CD4-positive, alpha-beta memory T cell (primary cell): ENCODE measurements at regions not wholly inside any gene's neighbourhood (a gene's known extent, or its start where the extent isn't known, plus 50 kb on each side); places are given as distances from the start of the nearest gene placed in this dataset.

Experiments
- CTCF ChIA-PET: fragments of 350-600 bp; sonication (Branson Sonifier 250); formaldehyde crosslinking; loops from one replicate; lab custom pipeline; 2021; ENCODE audit warnings: inconsistent platforms; ENCODE audit not compliant: partially characterized antibody; lab: Charles Lee
- POLR2A ChIA-PET: fragments of 350-600 bp; sonication (Branson Sonifier 250); formaldehyde crosslinking; loops from one replicate; lab custom pipeline; 2021; ENCODE audit not compliant: partially characterized antibody; lab: Charles Lee
- DNase-seq, 5 donors: peaks; one replicate each; pipeline versions ENCODE4 v3.0.0 to v3.0.0-alpha.2; 2020 to 2022; ENCODE audit warnings: mixed read lengths in 1 of 5
- H3K27ac ChIP-seq: one replicate; pipeline ENCODE4 v1.7.0; 2013; ENCODE audit warnings: low read depth, low read length
- H3K27me3 ChIP-seq: 2 replicates; pipeline ENCODE4 v1.7.0; 2013; ENCODE audit warnings: mild to moderate bottlenecking, low read length, moderate library complexity; ENCODE audit not compliant: insufficient read depth
- H3K36me3 ChIP-seq: 2 replicates; pipeline ENCODE4 v1.7.0; 2013; ENCODE audit warnings: mild to moderate bottlenecking, low read length, moderate library complexity; ENCODE audit not compliant: insufficient read depth
- H3K4me1 ChIP-seq: 2 replicates; pipeline ENCODE4 v1.7.0; 2013; ENCODE audit warnings: mild to moderate bottlenecking, low read length, moderate library complexity; ENCODE audit not compliant: insufficient read depth
- H3K4me3 ChIP-seq, 2 donors: one replicate each; pipeline ENCODE4 v1.7.0; 2013; ENCODE audit warnings: low read length in 2 of 2, mild to moderate bottlenecking in 1 of 2
- H3K9me3 ChIP-seq, 2 donors: one replicate each; pipeline ENCODE4 v1.7.0; 2013; ENCODE audit warnings: low read length in 2 of 2, control low read depth in 1 of 2; ENCODE audit not compliant: control insufficient read depth in 1 of 2
- H3K27ac Mint-ChIP-seq, 7 donors: one replicate each; pipeline ENCODE4 v1.8.0; 2020 to 2021; ENCODE audit warnings: mixed read lengths in 7 of 7, mild to moderate bottlenecking in 6 of 7, inconsistent platforms in 3 of 7, moderate library complexity in 3 of 7
- H3K27me3 Mint-ChIP-seq, 2 donors: one replicate each; pipeline ENCODE4 v1.8.0; 2020 to 2021; ENCODE audit warnings: mixed read lengths in 2 of 2
- H3K36me3 Mint-ChIP-seq, 2 donors: one replicate each; pipeline ENCODE4 v1.8.0; 2020 to 2021; ENCODE audit warnings: mixed read lengths in 2 of 2, inconsistent platforms in 1 of 2, mild to moderate bottlenecking in 1 of 2
- H3K4me1 Mint-ChIP-seq, 4 donors: one replicate each; pipeline ENCODE4 v1.8.0; 2020 to 2021; ENCODE audit warnings: mixed read lengths in 4 of 4, mild to moderate bottlenecking in 1 of 4
- H3K4me3 Mint-ChIP-seq, 8 donors: one replicate each; pipeline ENCODE4 v1.8.0; 2020 to 2021; ENCODE audit warnings: mixed read lengths in 8 of 8, mild to moderate bottlenecking in 7 of 8, moderate library complexity in 6 of 8, inconsistent platforms in 3 of 8
- H3K9me3 Mint-ChIP-seq, 8 donors: one replicate each; pipeline ENCODE4 v1.8.0; 2020 to 2021; ENCODE audit warnings: mixed read lengths in 8 of 8, mild to moderate bottlenecking in 5 of 8, inconsistent platforms in 3 of 8, moderate library complexity in 1 of 8
- intact Hi-C: fragments of 100-400 bp; cut with micrococcal nuclease; formaldehyde crosslinking; loops from one replicate; pipeline ENCODE4 v1.15.1; 2023

DNA sequence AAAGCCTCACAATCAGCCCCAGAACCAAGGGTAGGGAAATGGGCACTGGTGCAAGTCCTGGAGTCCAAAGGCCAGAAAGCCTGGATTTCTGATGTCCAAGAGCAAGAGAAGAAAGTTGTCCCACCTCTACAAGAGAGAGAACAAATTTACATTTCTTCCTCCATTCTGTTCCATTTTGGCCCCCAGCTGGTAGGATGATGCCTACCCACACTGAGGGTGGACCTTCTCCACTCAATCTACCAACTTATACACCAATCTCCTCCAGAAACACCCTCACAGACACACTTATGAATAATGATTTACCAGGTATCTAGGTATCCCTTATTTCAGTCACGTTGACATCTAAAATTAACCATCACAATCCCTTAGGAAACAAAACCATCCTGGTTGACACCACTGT, 367.8 kb upstream of the GRIA3 start:
- Histone ChIP-seq H3K4me1 (no peaks in the 10 kb centered on the region), H3K27me3 (no peaks in the 10 kb centered on the region), H3K4me3 (no peak overlapping the region), H3K27ac (no peak overlapping the region), H3K9me3 (no peaks in the 10 kb centered on the region), H3K36me3 (no peaks in the 10 kb centered on the region)
- no peak for DNase-seq
- no peaks in the 10 kb centered on the region for H3K36me3 Mint-ChIP-seq
- no peak overlapping the region for H3K4me3 Mint-ChIP-seq
- POLR2A ChIA-PET = no interaction called here
- H3K4me1 Mint-ChIP-seq = no peaks in the 10 kb centered on the region
- H3K9me3 Mint-ChIP-seq = peaks cover 0 to 11% (median 2%) of the 10 kb centered on the region in 8 donors
- intact Hi-C loops = no loop called here
- CTCF ChIA-PET = no interaction called here
- H3K27ac Mint-ChIP-seq = no peak overlapping the region
- no peaks in the 10 kb centered on the region for H3K27me3 Mint-ChIP-seq

DNA sequence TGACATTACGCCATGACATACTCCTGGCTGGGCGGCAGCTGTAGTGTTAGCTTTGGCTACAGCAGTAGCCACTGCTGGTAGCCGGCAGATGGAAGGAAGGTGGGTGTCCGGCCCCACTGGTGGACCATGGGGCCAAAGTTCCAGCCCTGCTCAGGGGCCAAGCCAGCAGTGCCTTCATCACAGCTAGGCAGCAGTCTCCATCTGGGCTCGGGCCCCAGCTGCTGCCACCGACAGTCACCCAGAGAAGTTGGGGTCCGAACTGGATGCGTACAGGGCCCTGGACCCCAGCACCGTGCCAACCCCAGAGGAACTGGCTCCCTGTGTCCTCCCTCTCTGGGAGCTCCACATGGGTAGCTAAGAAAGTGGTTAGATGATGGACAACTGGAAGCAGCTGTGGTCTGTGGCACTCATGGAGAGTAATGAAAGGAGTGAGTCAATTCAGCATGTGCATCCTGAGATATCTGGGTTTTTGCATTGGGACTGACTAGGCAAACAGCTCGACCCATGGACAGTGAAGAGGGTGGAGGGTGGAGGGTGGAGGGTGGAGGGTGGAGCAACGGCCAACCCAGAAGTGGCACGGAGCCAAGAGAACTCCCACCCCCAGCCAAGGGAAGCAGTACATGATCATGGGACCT, 366.6 kb upstream of the GRIA3 start:
- Histone ChIP-seq H3K27ac (no peak overlapping the region), H3K27me3 (no peaks in the 10 kb centered on the region), H3K36me3 (no peaks in the 10 kb centered on the region), H3K4me3 (no peak overlapping the region), H3K9me3 (no peaks in the 10 kb centered on the region), H3K4me1 (no peaks in the 10 kb centered on the region)
- no peaks in the 10 kb centered on the region for H3K36me3 Mint-ChIP-seq
- no peak overlapping the region for H3K27ac Mint-ChIP-seq
- CTCF ChIA-PET = no interaction called here
- H3K9me3 Mint-ChIP-seq = peaks cover 0 to 11% (median 2%) of the 10 kb centered on the region in 8 donors
- no peak for DNase-seq
- H3K4me1 Mint-ChIP-seq = no peaks in the 10 kb centered on the region
- POLR2A ChIA-PET = no interaction called here
- H3K4me3 Mint-ChIP-seq = no peak overlapping the region
- intact Hi-C loops = no loop called here
- H3K27me3 Mint-ChIP-seq = no peaks in the 10 kb centered on the region

GRCh38 chrX:122818068-122818467, 366.0 kb upstream of the GRIA3 start:
- Mint-ChIP-seq H3K4me3 (no peak overlapping the region), H3K27ac (no peak overlapping the region), H3K27me3 (no peaks in the 10 kb centered on the region), H3K4me1 (no peaks in the 10 kb centered on the region), H3K36me3 (no peaks in the 10 kb centered on the region), H3K9me3 (peaks cover 0 to 11% (median 4%) of the 10 kb centered on the region in 8 donors)
- ChIA-PET CTCF (no interaction called here), POLR2A (no interaction called here)
- no peak for DNase-seq
- Histone ChIP-seq H3K27ac (no peak overlapping the region), H3K9me3 (no peaks in the 10 kb centered on the region), H3K36me3 (no peaks in the 10 kb centered on the region), H3K4me3 (no peak overlapping the region), H3K4me1 (no peaks in the 10 kb centered on the region), H3K27me3 (no peaks in the 10 kb centered on the region)
- intact Hi-C loops = no loop called here

- Histone ChIP-seq H3K4me3 (no peak overlapping the region), H3K27ac (no peak overlapping the region), H3K4me1 (no peaks in the 10 kb centered on the region), H3K27me3 (no peaks in the 10 kb centered on the region), H3K36me3 (no peaks in the 10 kb centered on the region), H3K9me3 (no peaks in the 10 kb centered on the region)
- ChIA-PET CTCF (no interaction called here), POLR2A (no interaction called here)
- H3K9me3 Mint-ChIP-seq = peaks cover 0 to 8% (median 0%) of the 10 kb centered on the region in 8 donors
- H3K27ac Mint-ChIP-seq = no peak overlapping the region
- DNase-seq = no peak
- H3K27me3 Mint-ChIP-seq = peaks cover 0 to 2% of the 10 kb centered on the region in 2 donors
- intact Hi-C loops = no loop called here
- H3K4me3 Mint-ChIP-seq = no peak overlapping the region
- H3K36me3 Mint-ChIP-seq = no peaks in the 10 kb centered on the region
- H3K4me1 Mint-ChIP-seq = no peaks in the 10 kb centered on the region
These were observed 350.8 kb upstream of the GRIA3 start for GRCh38 chrX:122833230-122833629.

DNA sequence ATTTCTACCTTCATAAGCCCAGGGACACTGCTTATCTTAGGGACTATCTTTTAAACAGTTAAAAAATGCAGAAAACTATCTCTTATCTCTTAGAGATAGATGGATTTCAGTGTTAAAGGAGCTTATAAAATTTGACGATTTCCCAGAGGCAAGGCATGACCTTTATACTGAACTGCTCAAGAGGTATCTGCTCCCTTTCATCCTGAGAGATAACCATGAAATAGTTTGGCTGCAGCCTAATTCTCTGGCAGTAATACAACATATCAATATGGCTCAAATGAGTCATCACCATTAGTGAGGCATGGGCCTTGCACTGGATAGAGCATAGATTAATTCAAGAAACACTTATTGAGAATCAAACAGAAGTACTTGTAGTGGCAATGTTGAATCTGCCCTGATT, 348.2 kb upstream of the GRIA3 start:
- POLR2A ChIA-PET = no interaction called here
- no peak overlapping the region for H3K4me3 Mint-ChIP-seq

GRCh38 chrX:122850326-122850725, 333.8 kb upstream of the GRIA3 start:
- H3K4me3 ChIP-seq = no peak overlapping the region
- H3K36me3 Mint-ChIP-seq = no peaks in the 10 kb centered on the region
- peaks cover 0 to 8% (median under 1%) of the 10 kb centered on the region in 8 donors for H3K9me3 Mint-ChIP-seq
- H3K27me3 ChIP-seq = no peaks in the 10 kb centered on the region
- no peaks in the 10 kb centered on the region for H3K27me3 Mint-ChIP-seq
- DNase-seq = no peak
- no peaks in the 10 kb centered on the region for H3K36me3 ChIP-seq
- no peaks in the 10 kb centered on the region for H3K4me1 Mint-ChIP-seq
- H3K4me3 Mint-ChIP-seq = no peak overlapping the region
- intact Hi-C loops = no loop called here
- ChIA-PET POLR2A (no interaction called here), CTCF (no interaction called here)
- no peaks in the 10 kb centered on the region for H3K9me3 ChIP-seq
- no peak overlapping the region for H3K27ac ChIP-seq
- H3K4me1 ChIP-seq = no peaks in the 10 kb centered on the region
- H3K27ac Mint-ChIP-seq = no peak overlapping the region

More for the DNA sequence above, 348.2 kb upstream of the GRIA3 start:
- intact Hi-C loops = no loop called here
- Histone ChIP-seq H3K27me3 (no peaks in the 10 kb centered on the region), H3K4me1 (no peaks in the 10 kb centered on the region), H3K27ac (no peak overlapping the region), H3K4me3 (no peak overlapping the region), H3K9me3 (no peaks in the 10 kb centered on the region), H3K36me3 (no peaks in the 10 kb centered on the region)
- Mint-ChIP-seq H3K27ac (no peak overlapping the region), H3K27me3 (no peaks in the 10 kb centered on the region), H3K4me1 (no peaks in the 10 kb centered on the region), H3K9me3 (peaks cover 0 to 8% (median 0%) of the 10 kb centered on the region in 8 donors), H3K36me3 (no peaks in the 10 kb centered on the region)
- DNase-seq = no peak
- CTCF ChIA-PET = no interaction called here

DNA sequence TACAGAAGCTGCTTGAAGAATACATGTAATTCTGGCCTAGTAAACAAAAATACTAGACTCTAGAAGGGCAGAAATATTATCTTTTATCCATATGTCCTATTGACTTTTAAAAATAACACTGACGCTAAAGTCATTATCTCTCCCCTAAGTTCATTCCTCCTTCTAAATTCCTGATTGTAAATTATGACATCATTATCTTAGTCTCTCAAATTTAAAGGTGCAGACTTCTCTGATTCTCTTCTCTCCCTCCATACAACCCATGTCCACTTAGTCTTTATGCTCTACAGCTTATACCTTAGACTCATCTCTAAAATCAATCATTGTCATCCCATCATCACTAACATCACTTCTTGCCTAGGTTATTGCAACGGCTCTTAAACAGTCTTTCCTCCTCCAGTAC, 327.9 kb upstream of the GRIA3 start:
- H3K9me3 ChIP-seq = no peaks in the 10 kb centered on the region
- H3K36me3 ChIP-seq = no peaks in the 10 kb centered on the region
- no peaks in the 10 kb centered on the region for H3K4me1 ChIP-seq
- peaks cover 0 to 4% (median 2%) of the 10 kb centered on the region in 8 donors for H3K9me3 Mint-ChIP-seq
- H3K4me3 Mint-ChIP-seq = no peak overlapping the region
- H3K4me1 Mint-ChIP-seq = no peaks in the 10 kb centered on the region
- H3K27me3 Mint-ChIP-seq = no peaks in the 10 kb centered on the region
- no peaks in the 10 kb centered on the region for H3K36me3 Mint-ChIP-seq
- intact Hi-C loops = no loop called here
- no peak overlapping the region for H3K27ac Mint-ChIP-seq
- ChIA-PET CTCF (no interaction called here), POLR2A (no interaction called here)
- no peak overlapping the region for H3K4me3 ChIP-seq
- H3K27me3 ChIP-seq = no peaks in the 10 kb centered on the region
- no peak for DNase-seq
- H3K27ac ChIP-seq = no peak overlapping the region

GRCh38 chrX:122857734-122858133, 326.3 kb upstream of the GRIA3 start:
- no peaks in the 10 kb centered on the region for H3K36me3 Mint-ChIP-seq
- Histone ChIP-seq H3K4me3 (no peak overlapping the region), H3K27me3 (no peaks in the 10 kb centered on the region), H3K27ac (no peak overlapping the region), H3K4me1 (no peaks in the 10 kb centered on the region), H3K36me3 (no peaks in the 10 kb centered on the region), H3K9me3 (no peaks in the 10 kb centered on the region)
- no peaks in the 10 kb centered on the region for H3K4me1 Mint-ChIP-seq
- ChIA-PET POLR2A (no interaction called here), CTCF (no interaction called here)
- H3K4me3 Mint-ChIP-seq = no peak overlapping the region
- H3K27me3 Mint-ChIP-seq = no peaks in the 10 kb centered on the region
- intact Hi-C loops = no loop called here
- no peak for DNase-seq
- no peak overlapping the region for H3K27ac Mint-ChIP-seq
- H3K9me3 Mint-ChIP-seq = peaks cover 0 to 4% (median 0%) of the 10 kb centered on the region in 8 donors
